GM21825 (cell line): ENCODE measurements at regions not wholly inside any gene's neighbourhood (a gene's known extent, or its start where the extent isn't known, plus 50 kb on each side); places are given as distances from the start of the nearest gene placed in this dataset.

Experiments used
- ATAC-seq: cut with Tn5 transposase; IDR thresholded peaks from one replicate; pipeline ENCODE4 v1.9.1; 2021; ENCODE audit warnings: mild to moderate bottlenecking, moderate library complexity; ENCODE audit not compliant: unreplicated experiment

DNA sequence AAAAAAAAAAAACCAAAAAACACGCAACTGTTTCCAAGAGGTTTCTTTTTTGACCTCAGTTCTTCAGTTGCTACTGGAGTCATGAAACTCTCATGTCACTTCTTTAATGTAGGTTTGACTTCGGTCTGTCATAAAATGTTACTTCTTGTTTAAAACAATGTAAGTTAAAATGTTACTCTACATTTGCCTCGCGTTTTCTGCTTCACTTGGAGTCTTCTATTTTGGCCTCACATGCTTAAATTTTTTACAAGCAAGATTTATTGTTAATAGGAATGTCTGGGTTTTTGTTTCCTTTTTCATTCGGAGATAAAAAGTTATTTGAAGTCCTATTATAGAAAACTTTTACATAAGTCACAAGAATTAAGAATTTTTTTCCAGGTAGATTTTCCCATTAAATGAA lies 880.2 kb downstream of the LTN1 start:
- no peak for ATAC-seq

GRCh38 chr21:28111151-28111619 lies 881.5 kb downstream of the LTN1 start:
- ATAC-seq = no peak

DNA sequence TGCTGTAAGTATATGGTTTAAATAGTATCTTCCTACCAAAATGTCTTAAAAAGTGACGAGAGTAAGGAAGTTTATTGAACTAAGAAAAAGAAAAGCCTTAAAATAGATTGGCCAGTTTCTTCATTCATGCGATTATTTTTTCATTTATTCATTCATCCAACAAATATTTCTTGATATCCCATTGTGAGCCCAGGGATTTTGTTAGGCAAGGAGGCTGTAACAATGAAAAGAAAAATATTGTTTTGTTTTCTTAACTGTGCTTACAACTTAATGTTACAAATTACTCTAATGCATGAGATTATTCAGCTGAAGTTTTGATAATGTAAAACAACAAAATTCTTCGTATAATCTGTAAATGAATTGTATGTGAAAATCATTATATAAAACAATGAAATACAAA lies 882.0 kb downstream of the LTN1 start:
- ATAC-seq = no peak

DNA sequence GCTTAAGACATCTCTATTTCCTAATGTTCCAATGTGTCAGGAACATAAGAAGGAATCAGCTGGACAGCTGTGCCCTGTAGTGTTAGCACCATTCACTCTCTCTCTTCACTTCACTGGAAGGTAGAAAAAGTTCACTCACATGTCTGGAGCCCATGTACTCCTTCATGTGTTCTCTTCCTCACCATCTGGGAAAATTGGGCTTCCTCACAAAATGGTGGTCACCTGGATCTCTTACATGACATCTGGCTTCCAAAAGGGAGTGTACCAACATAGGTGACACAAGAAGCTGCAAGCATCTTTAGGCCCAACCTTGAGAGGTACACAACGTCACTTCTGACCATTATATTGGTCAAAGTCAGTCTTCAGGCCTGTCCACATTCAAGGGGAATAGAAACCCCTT lies 882.6 kb downstream of the LTN1 start:
- ATAC-seq = no peak

DNA sequence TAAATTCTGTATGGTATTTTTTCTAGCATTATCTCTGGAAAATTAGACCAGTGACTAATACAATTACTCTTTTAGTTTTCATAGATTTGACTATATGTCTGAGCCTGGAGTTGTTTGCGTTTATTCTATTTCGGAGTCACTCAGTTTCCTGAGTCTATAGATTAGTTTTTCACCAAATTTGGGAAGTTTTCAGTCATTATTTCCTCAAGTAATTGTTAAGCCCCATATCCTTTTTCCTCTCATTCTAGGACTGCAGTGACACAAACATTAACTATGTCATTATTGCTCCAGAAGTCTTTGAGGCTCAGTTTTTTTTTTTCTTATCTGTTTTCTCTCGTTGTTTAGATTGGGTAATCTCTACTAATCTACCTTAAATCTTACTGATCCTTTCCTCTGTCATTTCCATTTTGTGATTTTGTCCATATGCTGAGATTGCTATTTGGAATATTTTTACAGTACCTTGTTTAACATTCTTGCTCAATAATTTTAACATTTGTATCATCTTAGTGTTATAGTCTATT lies 886.2 kb downstream of the LTN1 start:
- no peak for ATAC-seq

GRCh38 chr21:28104346-28104745 lies 888.3 kb downstream of the LTN1 start:
- no peak for ATAC-seq

DNA sequence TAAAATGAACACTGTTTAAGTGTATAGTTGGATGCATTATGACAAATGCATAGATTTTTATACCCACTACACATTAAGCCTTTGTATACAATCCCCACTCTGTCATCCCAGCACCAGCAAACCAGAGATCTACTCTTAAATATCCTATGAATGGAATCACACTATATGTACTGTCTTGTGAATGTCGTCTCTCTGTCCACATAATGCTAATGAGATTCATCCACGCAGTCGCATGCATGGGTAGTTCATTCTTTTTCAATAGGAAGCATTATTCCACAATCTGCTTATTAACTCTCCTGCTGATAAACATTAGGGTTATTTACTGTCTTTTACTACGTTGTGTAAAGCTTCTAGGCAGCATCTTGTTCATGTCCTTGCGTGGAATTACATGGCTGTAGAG lies 892.3 kb downstream of the LTN1 start:
- no peak for ATAC-seq

DNA sequence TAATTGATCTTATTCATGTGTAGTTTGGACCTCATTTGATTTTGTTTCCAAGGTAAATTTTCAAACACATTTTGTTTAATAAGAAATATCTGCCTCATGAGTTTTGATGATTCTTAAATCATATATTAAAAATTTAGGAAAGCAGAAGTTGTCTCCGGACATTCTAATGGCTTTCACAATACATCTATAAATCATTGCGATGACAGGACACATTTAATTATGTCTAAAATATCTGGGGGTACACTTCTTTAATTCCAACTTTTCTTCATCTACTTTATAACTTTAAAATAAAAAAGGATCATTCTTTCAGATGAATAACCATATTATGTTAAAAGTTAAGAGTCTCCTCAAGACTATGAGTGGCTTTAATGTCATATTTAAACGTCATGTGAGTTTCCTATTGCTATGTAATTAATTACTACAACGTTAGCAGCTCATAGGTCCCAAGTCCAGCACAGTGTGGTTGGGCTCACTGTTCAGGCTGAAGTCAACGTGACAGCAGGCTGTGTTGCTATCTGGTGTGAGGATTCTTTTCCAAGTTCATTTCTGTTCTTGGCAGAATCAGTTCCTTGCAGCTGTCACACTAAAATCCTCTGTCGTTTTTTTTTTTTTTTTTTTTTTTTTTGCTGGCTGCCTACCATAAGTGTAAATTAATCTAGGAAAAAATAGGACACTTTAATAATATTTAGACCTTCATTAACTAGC lies 893.5 kb downstream of the LTN1 start:
- ATAC-seq = no peak

DNA sequence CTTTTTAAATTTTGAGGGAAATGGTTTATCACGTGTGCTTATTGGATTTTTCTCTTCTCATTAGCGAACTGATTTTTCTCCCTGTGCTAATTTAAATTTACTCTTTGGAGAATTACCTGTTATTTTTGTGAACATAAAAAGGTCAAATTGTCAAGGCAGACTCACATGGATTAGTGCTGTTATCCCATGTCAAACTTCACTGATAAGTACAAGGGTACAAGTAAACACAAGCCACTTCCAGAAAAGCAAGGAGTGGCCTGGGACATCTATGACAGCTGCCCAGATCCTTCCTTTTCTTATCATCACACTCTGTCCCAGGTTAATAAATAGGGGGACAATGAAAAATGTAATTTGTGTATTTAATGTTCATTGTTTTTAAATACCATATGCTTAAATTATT lies 901.2 kb downstream of the LTN1 start:
- no peak for ATAC-seq

- ATAC-seq = no peak
These were observed 902.1 kb downstream of the LTN1 start for GRCh38 chr21:28090546-28090945.

GRCh38 chr21:28089599-28090441 lies 902.9 kb downstream of the LTN1 start:
- no peak for ATAC-seq

DNA sequence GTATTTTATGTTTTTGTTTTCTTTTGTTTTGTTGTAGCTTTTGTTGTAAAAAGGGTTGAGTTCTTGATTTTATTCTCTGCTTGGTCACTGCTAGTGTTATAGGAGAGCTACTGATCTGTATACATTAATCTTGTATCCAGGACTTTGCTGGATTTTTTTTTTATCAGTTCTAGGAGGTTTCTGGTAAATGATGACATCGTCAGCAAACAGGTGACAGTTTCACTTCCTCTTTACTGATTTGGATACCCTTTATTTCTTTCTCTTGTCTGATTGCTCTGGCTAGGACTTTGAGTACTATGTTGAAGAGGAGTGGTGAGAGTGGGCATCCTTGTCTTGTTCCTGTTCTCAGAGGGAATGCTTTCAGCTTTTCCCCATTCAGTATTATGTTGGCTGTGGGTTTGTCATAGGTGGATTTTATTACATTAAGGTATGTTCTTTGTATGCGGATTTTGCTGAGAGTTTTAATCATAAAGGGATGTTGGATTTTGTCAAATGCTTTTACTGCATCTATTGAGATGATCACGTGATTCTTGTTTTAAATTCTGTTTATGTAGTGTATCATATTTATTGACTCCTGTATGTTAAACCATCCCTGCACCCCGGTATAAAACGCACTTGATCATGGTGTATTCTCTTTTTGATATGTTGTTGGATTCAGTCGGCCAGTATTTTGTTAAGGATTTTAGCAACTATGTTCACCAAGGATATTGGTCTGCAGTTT lies 905.7 kb downstream of the LTN1 start:
- no peak for ATAC-seq

- no peak for ATAC-seq
These were observed 907.7 kb downstream of the LTN1 start for GRCh38 chr21:28084951-28085350.

- no peak for ATAC-seq
These were observed 909.3 kb downstream of the LTN1 start for GRCh38 chr21:28083350-28083749.

GRCh38 chr21:28078126-28078525 lies 914.6 kb downstream of the LTN1 start:
- ATAC-seq = no peak

GRCh38 chr21:28074676-28075075 lies 918.0 kb downstream of the LTN1 start:
- no peak for ATAC-seq

- ATAC-seq = no peak
These were observed 920.1 kb downstream of the LTN1 start for GRCh38 chr21:28072601-28073000.

DNA sequence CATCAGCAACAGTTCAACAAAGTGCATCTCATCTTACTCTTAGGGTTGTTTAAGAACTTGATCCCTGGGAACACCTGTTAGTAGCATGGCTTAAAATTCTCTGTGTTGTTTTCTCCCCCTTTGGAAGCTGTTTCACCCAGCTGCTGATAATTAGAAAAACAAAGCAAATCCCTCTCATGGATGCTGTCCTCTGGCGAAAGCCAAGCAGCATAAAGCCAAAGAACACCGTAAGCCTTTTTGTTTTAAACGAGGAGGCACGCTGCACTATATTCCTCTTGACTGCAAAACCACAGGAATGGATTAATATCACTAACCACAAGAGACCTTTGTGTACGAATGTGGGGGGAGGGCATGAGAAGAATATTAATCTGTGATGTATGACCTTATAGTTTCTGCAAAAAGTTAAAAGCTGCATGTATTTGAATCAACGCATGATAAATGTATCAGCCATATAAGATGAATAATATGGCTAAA lies 923.2 kb downstream of the LTN1 start:
- ATAC-seq = no peak

DNA sequence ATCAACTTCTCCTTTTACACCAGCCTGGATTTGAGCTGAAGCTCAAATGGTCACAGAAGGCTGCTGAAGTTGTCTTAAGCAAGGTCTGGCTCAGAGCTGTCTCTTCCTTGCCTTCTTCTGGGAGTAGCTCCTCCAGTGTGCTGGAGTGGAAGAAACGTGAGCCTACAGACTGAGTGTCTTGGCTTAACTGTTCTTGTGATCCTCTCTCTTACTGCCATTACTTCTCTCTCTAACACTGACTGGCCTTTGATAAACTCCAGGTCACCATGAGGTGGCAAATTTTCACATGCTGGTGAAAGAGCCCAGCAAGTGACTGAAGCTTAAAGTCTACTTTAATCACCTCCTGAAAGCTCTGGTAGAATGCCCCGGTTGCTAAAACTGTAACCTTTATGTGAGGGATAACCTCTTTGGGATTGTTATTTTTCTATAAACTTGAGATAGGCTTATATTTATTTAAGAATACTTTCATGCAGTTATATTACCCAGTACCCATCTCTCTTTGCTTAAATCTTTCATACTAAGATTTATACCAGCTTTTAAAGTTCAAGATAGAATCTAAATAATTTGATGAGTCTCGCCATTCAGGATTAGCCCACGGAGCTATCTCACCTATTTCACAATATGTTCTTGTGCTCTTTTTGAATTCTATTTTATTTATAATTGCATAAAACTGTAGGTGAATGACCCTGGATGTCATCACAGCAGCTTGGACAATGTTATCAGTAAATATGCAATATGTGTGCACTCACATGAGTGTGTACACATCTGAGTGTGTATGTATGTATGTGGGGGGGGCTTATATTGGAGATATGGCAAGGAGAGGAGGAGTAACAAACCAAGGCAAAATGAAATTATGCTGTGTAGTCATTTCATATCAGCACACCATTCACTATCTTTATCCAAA lies 924.0 kb downstream of the LTN1 start:
- ATAC-seq = no peak
